ENCODE measurements at regions not wholly inside any gene's neighbourhood (a gene's known extent, or its start where the extent isn't known, plus 50 kb on each side); places are given as distances from the start of the nearest gene placed in this dataset.
"Not testable (repeated sequence)": the region's sequence is repeated elsewhere in the genome, so short reads cannot be mapped to it uniquely, and the experiment has no call there.

GRCh38 chr6:119407156-119407555 lies 57.6 kb upstream of the MAN1A1 start:
- no peak for DNase-seq

- DNase-seq = not testable (repeated sequence)
Measured at GRCh38 chr6:119405114-119405513, 55.6 kb upstream of the MAN1A1 start.

Measured in inflammatory macrophage treated with lipopolysaccharide for 4 hours (primary cell).